GM12872 (cell line): ENCODE measurements at regions not wholly inside any gene's neighbourhood (a gene's known extent, or its start where the extent isn't known, plus 50 kb on each side); places are given as distances from the start of the nearest gene placed in this dataset.

Experiments used
- CTCF ChIP-seq: IDR thresholded peaks from 3 replicates; pipeline ENCODE4 v1.5.1; 2011; ENCODE audit warnings: low read depth, mild to moderate bottlenecking, low read length, moderate library complexity; ENCODE audit not compliant: insufficient read depth

- TF ChIP-seq CTCF = no peak
Measured at GRCh38 chr6:67886840-67887292, 748.2 kb upstream of the ADGRB3 start.

GRCh38 chr6:67886036-67886707, 748.9 kb upstream of the ADGRB3 start:
- no peak for TF ChIP-seq CTCF

- no peak for TF ChIP-seq CTCF
Measured at GRCh38 chr6:67885081-67886033, 749.7 kb upstream of the ADGRB3 start.

- TF ChIP-seq CTCF = no peak
Measured at GRCh38 chr6:67884442-67884841, 750.6 kb upstream of the ADGRB3 start.

GRCh38 chr6:67883500-67884366, 751.3 kb upstream of the ADGRB3 start:
- TF ChIP-seq CTCF = no peak

GRCh38 chr6:67882436-67883311, 752.4 kb upstream of the ADGRB3 start:
- no peak for TF ChIP-seq CTCF
